DND-41 (cell line): ENCODE measurements at regions not wholly inside any gene's neighbourhood (a gene's known extent, or its start where the extent isn't known, plus 50 kb on each side); places are given as distances from the start of the nearest gene placed in this dataset.

ENCODE experiments used
- ATAC-seq: fragments of 200-7000 bp; cut with Tn5 transposase; 3 replicates; pipeline ENCODE4 v1.9.1; 2021; ENCODE audit warnings: low read depth; ENCODE audit not compliant: insufficient read depth
- DNase-seq: peaks from one replicate; pipeline ENCODE4 v3.0.0-alpha.2; 2020
- H2AFZ ChIP-seq: 2 replicates; pipeline ENCODE4 v1.6.0; 2012; ENCODE audit warnings: low read depth, low read length
- H3K27ac ChIP-seq: 2 replicates; pipeline ENCODE4 v1.5.1; 2012; ENCODE audit warnings: low read length, inconsistent platforms
- H3K27me3 ChIP-seq: fragments of 200-600 bp; sonication (generic); 2 replicates; pipeline ENCODE4 v1.6.0; 2012; ENCODE audit warnings: low read length, mild to moderate bottlenecking, inconsistent platforms; ENCODE audit not compliant: insufficient read depth, poor library complexity
- H3K36me3 ChIP-seq: 2 replicates; pipeline ENCODE4 v1.5.1; 2012; ENCODE audit warnings: low read length, inconsistent platforms; ENCODE audit not compliant: insufficient read depth
- H3K4me1 ChIP-seq: 2 replicates; pipeline ENCODE4 v1.5.1; 2012; ENCODE audit warnings: mild to moderate bottlenecking, low read length; ENCODE audit not compliant: insufficient read depth
- H3K4me2 ChIP-seq: 2 replicates; pipeline ENCODE4 v1.6.0; 2012; ENCODE audit warnings: mild to moderate bottlenecking, moderate library complexity, low read length, inconsistent platforms; ENCODE audit not compliant: insufficient read depth
- H3K4me3 ChIP-seq, 2 experiments: fragments of 200-600 bp in 1 of 2; shearing (Covaris generic) in 1 of 2; 2 replicates each; pipeline ENCODE4 v1.5.1; 2012 to 2016; ENCODE audit warnings: inconsistent platforms in 2 of 2, low read length in 2 of 2, mild to moderate bottlenecking in 2 of 2, low read depth in 1 of 2, moderate library complexity in 1 of 2
- H3K79me2 ChIP-seq: 2 replicates; pipeline ENCODE4 v1.6.0; 2012; ENCODE audit warnings: low read length, inconsistent platforms; ENCODE audit not compliant: insufficient read depth
- H3K9ac ChIP-seq: 2 replicates; pipeline ENCODE4 v1.6.0; 2012; ENCODE audit warnings: low read depth, mild to moderate bottlenecking, inconsistent platforms, low read length, moderate library complexity
- H3K9me3 ChIP-seq: 2 replicates; pipeline ENCODE4 v1.5.1; 2012; ENCODE audit warnings: low read length, moderate library complexity, mild to moderate bottlenecking, inconsistent platforms; ENCODE audit not compliant: insufficient read depth, severe bottlenecking
- H4K20me1 ChIP-seq: 2 replicates; pipeline ENCODE4 v1.6.0; 2012; ENCODE audit warnings: low read length; ENCODE audit not compliant: insufficient read depth
- CTCF ChIP-seq: IDR thresholded peaks from 2 replicates; pipeline ENCODE4 v1.5.1; 2012; ENCODE audit warnings: borderline replicate concordance, low read length, moderate library complexity, mild to moderate bottlenecking; ENCODE audit not compliant: poor library complexity, severe bottlenecking; ENCODE audit errors: extremely low read depth
- EZH2 ChIP-seq: IDR thresholded peaks from 3 replicates; pipeline ENCODE4 v1.6.1; 2012; ENCODE audit warnings: borderline replicate concordance, low read depth, mild to moderate bottlenecking, moderate library complexity, low read length, inconsistent platforms; ENCODE audit not compliant: severe bottlenecking

- no peak overlapping the region for H3K27ac ChIP-seq
- no peak overlapping the region for H3K9ac ChIP-seq
- no peaks in the 10 kb centered on the region for H3K9me3 ChIP-seq
- H3K79me2 ChIP-seq, result no peaks in the 10 kb centered on the region
- H3K4me3 ChIP-seq, result no peak overlapping the region
- no peak overlapping the region for H3K4me2 ChIP-seq
- H3K27me3 ChIP-seq, result no peaks in the 10 kb centered on the region
- no peak overlapping the region for H2AFZ ChIP-seq
- no peak for TF ChIP-seq EZH2
- no peak for TF ChIP-seq CTCF
- H3K36me3 ChIP-seq, result no peaks in the 10 kb centered on the region
- DNase-seq (no peak), ATAC-seq (no peak)
- H3K4me1 ChIP-seq, result no peaks in the 10 kb centered on the region
- no peaks in the 10 kb centered on the region for H4K20me1 ChIP-seq
Observed at GRCh38 chr12:42779186-42779859, 189.8 kb upstream of the PRICKLE1 start.

DNA sequence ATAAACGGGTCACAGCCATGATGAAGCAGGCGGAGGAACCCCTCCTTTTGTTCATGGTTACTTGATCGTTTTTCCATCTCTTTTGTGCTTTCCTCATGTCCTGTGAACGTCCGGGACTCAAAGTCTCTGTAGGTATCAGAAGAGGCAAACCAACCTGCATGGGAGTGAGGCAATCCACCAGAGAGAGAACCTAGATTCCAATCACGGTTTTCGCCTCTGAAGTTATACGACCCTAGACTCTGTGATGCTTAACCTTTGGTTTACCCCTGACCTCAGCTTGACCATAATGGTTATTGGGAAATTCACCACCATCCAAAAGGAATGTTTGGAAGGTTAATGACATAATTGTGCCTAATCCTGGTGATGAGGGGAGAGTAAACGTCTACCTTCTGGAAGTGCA, 186.8 kb upstream of the PRICKLE1 start:
- DNase-seq (no peak), ATAC-seq (no peak)
- no peak overlapping the region for H3K4me3 ChIP-seq
- no peak overlapping the region for H3K27ac ChIP-seq
- no peak overlapping the region for H2AFZ ChIP-seq
- H4K20me1 ChIP-seq, result no peaks in the 10 kb centered on the region
- no peak overlapping the region for H3K4me2 ChIP-seq
- H3K9me3 ChIP-seq, result no peaks in the 10 kb centered on the region
- H3K4me1 ChIP-seq, result no peaks in the 10 kb centered on the region
- no peaks in the 10 kb centered on the region for H3K36me3 ChIP-seq
- H3K9ac ChIP-seq, result no peak overlapping the region
- TF ChIP-seq EZH2 (no peak), CTCF (no peak)
- H3K79me2 ChIP-seq, result no peaks in the 10 kb centered on the region
- no peaks in the 10 kb centered on the region for H3K27me3 ChIP-seq

GRCh38 chr12:42774238-42774637, 184.7 kb upstream of the PRICKLE1 start:
- ATAC-seq (no peak), DNase-seq (no peak)
- TF ChIP-seq CTCF (no peak), EZH2 (no peak)
- H3K4me1 ChIP-seq, result no peaks in the 10 kb centered on the region
- H3K4me2 ChIP-seq, result no peak overlapping the region
- H3K9me3 ChIP-seq, result no peaks in the 10 kb centered on the region
- no peaks in the 10 kb centered on the region for H4K20me1 ChIP-seq
- no peaks in the 10 kb centered on the region for H3K79me2 ChIP-seq
- H2AFZ ChIP-seq, result no peak overlapping the region
- no peak overlapping the region for H3K4me3 ChIP-seq
- no peak overlapping the region for H3K9ac ChIP-seq
- no peaks in the 10 kb centered on the region for H3K36me3 ChIP-seq
- no peaks in the 10 kb centered on the region for H3K27me3 ChIP-seq
- H3K27ac ChIP-seq, result no peak overlapping the region

DNA sequence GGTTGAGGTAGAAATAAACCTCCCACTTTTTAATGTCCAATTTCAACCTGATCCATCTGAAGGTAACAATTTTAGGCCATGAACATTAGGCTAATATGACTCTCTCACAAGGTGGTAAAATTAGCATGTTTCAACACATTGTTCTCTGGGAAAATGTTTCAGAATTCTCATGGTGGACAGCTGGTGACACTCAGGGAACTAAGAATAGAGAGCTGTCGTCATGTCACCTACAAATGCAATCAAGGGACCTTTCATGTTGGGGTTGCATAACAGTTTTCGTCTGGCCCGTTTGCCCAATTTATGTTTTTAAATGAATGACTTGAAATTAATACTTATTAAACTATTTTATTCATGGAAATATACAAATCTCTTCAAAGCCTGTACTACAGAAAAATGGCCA, 180.7 kb upstream of the PRICKLE1 start:
- ATAC-seq (no peak), DNase-seq (no peak)
- H3K4me3 ChIP-seq, result no peak overlapping the region
- H2AFZ ChIP-seq, result no peak overlapping the region
- no peaks in the 10 kb centered on the region for H3K4me1 ChIP-seq
- H3K27ac ChIP-seq, result no peak overlapping the region
- H4K20me1 ChIP-seq, result no peaks in the 10 kb centered on the region
- no peak overlapping the region for H3K9ac ChIP-seq
- TF ChIP-seq EZH2, result no peak
- TF ChIP-seq CTCF, result no peak
- no peaks in the 10 kb centered on the region for H3K79me2 ChIP-seq
- H3K4me2 ChIP-seq, result no peak overlapping the region
- no peaks in the 10 kb centered on the region for H3K27me3 ChIP-seq
- H3K36me3 ChIP-seq, result no peaks in the 10 kb centered on the region
- H3K9me3 ChIP-seq, result no peaks in the 10 kb centered on the region
